Breast epithelium (tissue), 4 donors: ENCODE measurements at regions not wholly inside any gene's neighbourhood (a gene's known extent, or its start where the extent isn't known, plus 50 kb on each side); places are given as distances from the start of the nearest gene placed in this dataset.

Source experiments
- DNase-seq, 2 donors: peaks; one replicate each; pipeline ENCODE4 v3.0.0-alpha.2; 2019; ENCODE audit warnings: low spot score in 2 of 2
- H3K27ac ChIP-seq, 2 donors: fragments of 200-600 bp; sonication (generic) in 1 of 2; one replicate each; pipeline ENCODE4 v1.5.1; 2016 to 2019; ENCODE audit warnings: mild to moderate bottlenecking in 1 of 2
- H3K27me3 ChIP-seq, 2 donors: fragments of 200-600 bp; sonication (generic) in 1 of 2; one replicate each; pipeline versions ENCODE4 v1.5.1 to v1.6.0; 2017 to 2019; ENCODE audit warnings: control low read depth in 1 of 2, mild to moderate bottlenecking in 1 of 2
- H3K36me3 ChIP-seq: fragments of 200-600 bp; one replicate; pipeline ENCODE4 v1.5.1; 2019
- H3K4me1 ChIP-seq, 2 donors: fragments of 200-600 bp; sonication (generic); one replicate each; pipeline ENCODE4 v1.5.1; 2016 to 2019; ENCODE audit warnings: control low read depth in 1 of 2
- H3K4me3 ChIP-seq, 3 donors: fragments of 200-600 bp; sonication (generic); 1 replicate in 2 of 3; 2 replicates in 1 of 3; pipeline ENCODE4 v1.5.1; 2016 to 2019; ENCODE audit warnings: mild to moderate bottlenecking in 3 of 3, moderate library complexity in 2 of 3
- H3K9me3 ChIP-seq, 2 donors: fragments of 200-600 bp; sonication (generic) in 1 of 2; one replicate each; pipeline ENCODE4 v1.5.1; 2016 to 2019; ENCODE audit warnings: control low read depth in 1 of 2
- POLR2A ChIP-seq: fragments of 450-650 bp; IDR thresholded peaks from one replicate; pipeline ENCODE4 v1.6.1; 2016; ENCODE audit warnings: antibody characterized with exemption, mild to moderate bottlenecking, moderate library complexity
- POLR2AphosphoS5 ChIP-seq, 3 donors: sonication (generic); formaldehyde crosslinking; IDR thresholded peaks; one replicate each; pipeline ENCODE4 v1.6.1; 2017; ENCODE audit warnings: antibody characterized with exemption in 3 of 3
- intact Hi-C: fragments of 100-400 bp; cut with DNase I; formaldehyde crosslinking; loops from one replicate; pipeline ENCODE4 v1.15.1; 2023; ENCODE audit warnings: low total_unique reads
- TF ChIP-seq, protein P1 (sequence below), 3 donors: fragments of 450-650 bp; IDR thresholded peaks; one replicate each; pipeline ENCODE4 v1.5.1; 2016 to 2017; ENCODE audit warnings: antibody characterized with exemption in 3 of 3, mild to moderate bottlenecking in 3 of 3, moderate library complexity in 3 of 3

DNA sequence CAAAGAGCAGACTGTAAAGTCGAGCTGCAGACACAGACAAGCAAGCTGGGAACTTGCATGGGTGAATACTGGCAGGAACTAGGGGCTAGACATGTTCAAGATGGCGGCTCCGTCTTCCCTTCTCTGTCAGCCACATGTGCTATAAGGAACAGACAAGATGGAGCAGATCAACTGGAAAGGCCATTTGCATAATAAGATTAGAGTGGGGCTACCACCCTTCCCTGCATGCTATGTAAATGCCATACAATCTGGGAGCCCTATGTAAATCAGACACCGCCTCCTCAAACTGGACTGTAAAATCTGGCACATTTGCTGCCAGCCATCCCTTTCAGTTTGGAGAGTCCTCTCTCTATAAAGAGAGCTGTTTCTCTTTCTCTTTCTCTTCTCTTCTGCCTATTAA is 640.1 kb upstream of the CDH8 start:
- H3K9me3 ChIP-seq, result peaks cover 5 to 33% of the 10 kb centered on the region in 2 donors
- no peaks in the 10 kb centered on the region for H3K27me3 ChIP-seq
- intact Hi-C loops, result no loop called here
- H3K27ac ChIP-seq, result no peak overlapping the region
- DNase-seq, result no peak
- no peaks in the 10 kb centered on the region for H3K4me1 ChIP-seq
- H3K36me3 ChIP-seq, result no peaks in the 10 kb centered on the region
- H3K4me3 ChIP-seq, result no peak overlapping the region
- TF ChIP-seq, protein P1, sequence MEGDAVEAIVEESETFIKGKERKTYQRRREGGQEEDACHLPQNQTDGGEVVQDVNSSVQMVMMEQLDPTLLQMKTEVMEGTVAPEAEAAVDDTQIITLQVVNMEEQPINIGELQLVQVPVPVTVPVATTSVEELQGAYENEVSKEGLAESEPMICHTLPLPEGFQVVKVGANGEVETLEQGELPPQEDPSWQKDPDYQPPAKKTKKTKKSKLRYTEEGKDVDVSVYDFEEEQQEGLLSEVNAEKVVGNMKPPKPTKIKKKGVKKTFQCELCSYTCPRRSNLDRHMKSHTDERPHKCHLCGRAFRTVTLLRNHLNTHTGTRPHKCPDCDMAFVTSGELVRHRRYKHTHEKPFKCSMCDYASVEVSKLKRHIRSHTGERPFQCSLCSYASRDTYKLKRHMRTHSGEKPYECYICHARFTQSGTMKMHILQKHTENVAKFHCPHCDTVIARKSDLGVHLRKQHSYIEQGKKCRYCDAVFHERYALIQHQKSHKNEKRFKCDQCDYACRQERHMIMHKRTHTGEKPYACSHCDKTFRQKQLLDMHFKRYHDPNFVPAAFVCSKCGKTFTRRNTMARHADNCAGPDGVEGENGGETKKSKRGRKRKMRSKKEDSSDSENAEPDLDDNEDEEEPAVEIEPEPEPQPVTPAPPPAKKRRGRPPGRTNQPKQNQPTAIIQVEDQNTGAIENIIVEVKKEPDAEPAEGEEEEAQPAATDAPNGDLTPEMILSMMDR (IDR thresholded peaks at IDR 0.05), result no peak
- no peak for TF ChIP-seq POLR2A
- TF ChIP-seq POLR2AphosphoS5 (IDR thresholded peaks at IDR 0.05), result no peak

DNA sequence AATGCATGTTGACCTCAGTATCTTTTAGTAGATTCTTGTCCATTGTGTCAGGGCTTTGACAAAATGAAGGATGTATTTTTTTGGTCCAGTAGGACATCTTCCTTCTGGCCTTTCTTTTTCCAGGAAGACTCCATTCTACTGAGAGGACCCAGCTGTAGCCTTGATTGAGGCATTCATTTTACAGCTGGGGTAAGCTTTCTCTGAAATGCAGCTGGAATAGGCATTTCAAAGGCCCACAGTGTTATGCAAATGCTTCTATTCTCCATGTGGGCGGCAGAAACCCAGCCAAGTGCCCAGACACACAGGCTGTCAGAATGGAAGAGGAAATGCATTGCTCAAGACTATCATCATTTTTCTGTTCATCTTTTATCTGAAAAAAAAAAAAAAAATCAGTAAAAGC is 629.0 kb upstream of the CDH8 start:
- DNase-seq, result no peak
- Histone ChIP-seq H3K4me1 (no peaks in the 10 kb centered on the region), H3K9me3 (peaks cover 0 to 10% of the 10 kb centered on the region in 2 donors), H3K4me3 (no peak overlapping the region), H3K36me3 (no peaks in the 10 kb centered on the region), H3K27ac (no peak overlapping the region), H3K27me3 (no peaks in the 10 kb centered on the region)
- intact Hi-C loops, result no loop called here
- TF ChIP-seq POLR2A (no peak), POLR2AphosphoS5 (IDR thresholded peaks at IDR 0.05) (no peak)
- TF ChIP-seq, protein P1 (IDR thresholded peaks at IDR 0.05), result no peak

DNA sequence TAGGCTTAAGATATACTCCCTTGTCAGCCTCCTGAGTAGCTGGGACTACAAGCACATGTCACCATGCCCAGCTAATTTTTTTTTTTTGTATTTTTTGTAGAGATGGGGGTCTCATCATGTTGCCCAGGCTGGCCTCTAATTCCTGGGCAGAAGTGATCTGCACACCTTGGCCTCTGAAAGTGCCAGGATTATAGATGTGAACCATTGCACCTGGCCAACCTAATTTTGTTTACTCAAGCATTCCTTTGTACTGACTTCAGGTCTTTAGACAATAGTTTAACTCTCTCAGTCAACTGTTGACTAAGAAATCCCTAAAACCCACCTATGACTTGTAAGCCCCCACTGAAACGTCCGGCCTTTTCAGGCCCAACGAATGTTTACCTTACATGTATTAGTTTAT is 628.3 kb upstream of the CDH8 start:
- DNase-seq, result no peak
- Histone ChIP-seq H3K27ac (no peak overlapping the region), H3K9me3 (peaks cover 0 to 10% of the 10 kb centered on the region in 2 donors), H3K36me3 (no peaks in the 10 kb centered on the region), H3K4me3 (no peak overlapping the region), H3K27me3 (no peaks in the 10 kb centered on the region), H3K4me1 (no peaks in the 10 kb centered on the region)
- no peak for TF ChIP-seq POLR2AphosphoS5 (IDR thresholded peaks at IDR 0.05)
- no peak for TF ChIP-seq POLR2A
- TF ChIP-seq, protein P1 (IDR thresholded peaks at IDR 0.05), result no peak
- intact Hi-C loops, result loop anchor here (5.0 kb wide), 2 partner anchors 382 to 667 kb away; no protein-coding TSS in a partner anchor

DNA sequence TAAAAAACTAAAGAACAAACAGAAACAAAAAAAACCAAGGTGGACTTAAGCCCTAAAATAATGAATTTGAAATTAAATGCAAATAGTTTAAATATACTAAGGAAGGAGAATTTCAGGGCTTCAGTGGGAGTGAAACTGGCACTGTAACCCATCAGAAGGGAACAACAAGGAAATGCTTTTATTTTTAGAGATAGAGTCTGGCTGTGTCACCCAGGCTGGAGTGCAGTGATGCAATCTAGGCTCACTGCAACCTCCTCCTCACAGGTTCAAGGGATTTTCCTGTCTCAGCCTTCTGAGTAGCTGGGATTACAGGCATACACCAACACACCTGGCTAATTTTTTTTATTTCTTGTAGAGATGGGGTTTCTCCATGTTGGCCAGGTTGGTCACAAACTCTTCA is 625.2 kb upstream of the CDH8 start:
- Histone ChIP-seq H3K4me1 (no peaks in the 10 kb centered on the region), H3K27me3 (no peaks in the 10 kb centered on the region), H3K9me3 (no peaks in the 10 kb centered on the region), H3K27ac (no peak overlapping the region), H3K4me3 (no peak overlapping the region), H3K36me3 (no peaks in the 10 kb centered on the region)
- DNase-seq, result no peak
- intact Hi-C loops, result loop anchor here (5.0 kb wide), 2 partner anchors 379 to 664 kb away; no protein-coding TSS in a partner anchor
- TF ChIP-seq POLR2A, result no peak
- TF ChIP-seq, protein P1 (IDR thresholded peaks at IDR 0.05), result no peak
- TF ChIP-seq POLR2AphosphoS5 (IDR thresholded peaks at IDR 0.05), result no peak

DNA sequence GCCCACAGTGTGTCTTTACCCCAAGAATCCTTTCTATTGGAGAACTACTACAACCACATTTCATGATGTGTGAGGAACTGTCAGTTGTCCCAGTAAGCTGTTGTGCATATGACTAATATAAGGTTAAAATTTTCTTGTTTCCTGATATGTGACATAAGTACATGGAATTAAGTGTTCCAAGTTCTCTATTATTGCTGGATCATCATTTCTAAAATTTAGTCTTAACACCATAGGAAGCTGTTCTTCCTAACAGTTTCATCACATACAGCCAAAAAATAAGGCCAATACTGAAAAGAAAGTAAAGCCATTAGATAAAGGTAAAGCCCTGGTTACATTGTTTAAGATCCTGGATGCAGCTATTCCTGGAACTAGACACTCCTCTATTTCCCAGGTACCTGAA is 620.9 kb upstream of the CDH8 start:
- TF ChIP-seq POLR2AphosphoS5 (IDR thresholded peaks at IDR 0.05) (no peak), POLR2A (no peak)
- TF ChIP-seq, protein P1 (IDR thresholded peaks at IDR 0.05), result no peak
- no peak overlapping the region for H3K27ac ChIP-seq
- intact Hi-C loops, result no loop called here

More for the DNA sequence above, 620.9 kb upstream of the CDH8 start:
- Histone ChIP-seq H3K27me3 (no peaks in the 10 kb centered on the region), H3K4me1 (no peaks in the 10 kb centered on the region), H3K9me3 (no peaks in the 10 kb centered on the region), H3K36me3 (no peaks in the 10 kb centered on the region), H3K4me3 (no peak overlapping the region)
- DNase-seq, result no peak
